H1 (cell line): ENCODE measurements at regions not wholly inside any gene's neighbourhood (a gene's known extent, or its start where the extent isn't known, plus 50 kb on each side); places are given as distances from the start of the nearest gene placed in this dataset.

Experiments
- BACH1 ChIP-seq: IDR thresholded peaks from 2 replicates; pipeline ENCODE4 v1.6.1; 2012; ENCODE audit warnings: low read length, improper control_type of control experiment
- BRCA1 ChIP-seq: IDR thresholded peaks from 2 replicates; pipeline ENCODE4 v1.6.1; 2012; ENCODE audit warnings: low read depth, low read length, improper control_type of control experiment
- CHD1 ChIP-seq: IDR thresholded peaks from 2 replicates; pipeline ENCODE4 v1.6.1; 2012; ENCODE audit warnings: low read depth, low read length, improper control_type of control experiment
- CREB1 ChIP-seq: IDR thresholded peaks from 2 replicates; pipeline ENCODE4 v1.6.1; 2012; ENCODE audit warnings: inconsistent platforms
- CTCF ChIP-seq, 3 experiments: IDR thresholded peaks; 1 replicate in 2 of 3; 2 replicates in 1 of 3; pipeline versions ENCODE4 v1.5.1 to v1.6.1; 2011; ENCODE audit warnings: low read length in 3 of 3, mild to moderate bottlenecking in 3 of 3, inconsistent platforms in 2 of 3, low read depth in 1 of 3, moderate library complexity in 1 of 3; ENCODE audit not compliant: insufficient read depth in 1 of 3; ENCODE audit errors: control extremely low read depth in 1 of 3
- HDAC6 ChIP-seq: IDR thresholded peaks from one replicate; pipeline ENCODE4 v1.7.1; 2012; ENCODE audit warnings: low read depth, mild to moderate bottlenecking, inconsistent platforms, low read length, moderate library complexity
- NRF1 ChIP-seq: IDR thresholded peaks from 2 replicates; pipeline ENCODE4 v1.6.1; 2011; ENCODE audit warnings: mild to moderate bottlenecking, low read depth, low read length, improper control_type of control experiment
- POLR2A ChIP-seq, 2 experiments: IDR thresholded peaks; 1 replicate in 1 of 2; 2 replicates in 1 of 2; pipeline ENCODE4 v1.6.1; 2011; ENCODE audit warnings: low read depth in 2 of 2, low read length in 2 of 2, mild to moderate bottlenecking in 2 of 2; ENCODE audit errors: control extremely low read depth in 1 of 2
- POLR2AphosphoS5 ChIP-seq: IDR thresholded peaks from 2 replicates; pipeline ENCODE4 v1.6.1; 2011; ENCODE audit warnings: low read depth, low read length
- RFX5 ChIP-seq: IDR thresholded peaks from 2 replicates; pipeline ENCODE4 v1.6.1; 2011; ENCODE audit warnings: low read depth, low read length, improper control_type of control experiment, borderline replicate concordance
- SUZ12 ChIP-seq: fragments of 200-600 bp; sonication (generic); IDR thresholded peaks from 2 replicates; pipeline ENCODE4 v1.6.1; 2012; ENCODE audit warnings: mild to moderate bottlenecking, inconsistent platforms, low read length, moderate library complexity, mixed read lengths
- YY1 ChIP-seq: IDR thresholded peaks from 2 replicates; pipeline ENCODE4 v1.6.1; 2011; ENCODE audit warnings: low read depth, mild to moderate bottlenecking, low read length
- ZNF274 ChIP-seq: IDR thresholded peaks from 2 replicates; pipeline ENCODE4 v1.7.0; 2012; ENCODE audit warnings: low read length, borderline replicate concordance; ENCODE audit errors: extremely low read depth

GRCh38 chr4:107219681-107220080, 183.6 kb upstream of the DKK2 start:
- no peak for TF ChIP-seq POLR2AphosphoS5
- no peak for TF ChIP-seq CTCF (IDR thresholded peaks at IDR 0.05; ENCODE audit: control extremely low read depth in 1 of 3, insufficient read depth in 1 of 3, low read depth in 1 of 3, low read length in 3 of 3)
- TF ChIP-seq POLR2A (IDR thresholded peaks at IDR 0.05; ENCODE audit: control extremely low read depth in 1 of 2, low read depth in 2 of 2, low read length in 2 of 2) = no peak
- no peak for TF ChIP-seq CHD1
- TF ChIP-seq BACH1 = no peak
- TF ChIP-seq YY1 = no peak
- no peak for TF ChIP-seq ZNF274
- TF ChIP-seq RFX5 = no peak
- no peak for TF ChIP-seq BRCA1
- no peak for TF ChIP-seq CREB1
- TF ChIP-seq SUZ12 = no peak
- no peak for TF ChIP-seq HDAC6
- TF ChIP-seq NRF1 = no peak
